NCI-H446 treated with DMSO at 0.1 percent for 48 hours (cell line): ENCODE measurements at regions not wholly inside any gene's neighbourhood (a gene's known extent, or its start where the extent isn't known, plus 50 kb on each side); places are given as distances from the start of the nearest gene placed in this dataset.

ENCODE experiments used
- DNase-seq: peaks from one replicate; lab custom pipeline; 2025; lab: John Stamatoyannopoulos, UW

- DNase-seq: no peak
Measured at GRCh38 chr6:48057601-48058000, 53.4 kb downstream of the PTCHD4 start.

- no peak for DNase-seq
Measured at GRCh38 chr6:48048451-48049146, 62.4 kb downstream of the PTCHD4 start.

- DNase-seq: no peak
Measured at GRCh38 chr6:48041894-48042293, 69.1 kb downstream of the PTCHD4 start.

DNA sequence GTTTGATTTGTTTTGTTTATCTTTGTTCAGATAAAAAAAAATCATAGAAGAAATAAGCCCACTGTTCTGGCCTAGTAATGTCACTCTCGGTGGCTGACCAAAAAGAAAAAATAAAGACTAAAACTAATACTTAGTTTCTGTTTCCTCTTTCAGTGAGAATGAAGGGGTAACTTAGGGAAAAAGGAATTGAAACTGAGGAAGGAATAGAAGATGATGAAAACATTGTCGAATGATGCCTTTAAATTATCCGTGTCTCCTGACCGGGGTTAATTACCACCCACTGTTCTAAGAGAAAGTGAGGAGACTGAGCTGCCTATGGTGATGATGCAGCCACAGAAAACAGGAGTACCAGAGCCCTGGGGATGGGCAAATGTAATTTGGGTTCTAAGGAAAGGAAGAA lies 73.1 kb downstream of the PTCHD4 start:
- DNase-seq: no peak

GRCh38 chr6:48036316-48036715 lies 74.7 kb downstream of the PTCHD4 start:
- DNase-seq: no peak

DNA sequence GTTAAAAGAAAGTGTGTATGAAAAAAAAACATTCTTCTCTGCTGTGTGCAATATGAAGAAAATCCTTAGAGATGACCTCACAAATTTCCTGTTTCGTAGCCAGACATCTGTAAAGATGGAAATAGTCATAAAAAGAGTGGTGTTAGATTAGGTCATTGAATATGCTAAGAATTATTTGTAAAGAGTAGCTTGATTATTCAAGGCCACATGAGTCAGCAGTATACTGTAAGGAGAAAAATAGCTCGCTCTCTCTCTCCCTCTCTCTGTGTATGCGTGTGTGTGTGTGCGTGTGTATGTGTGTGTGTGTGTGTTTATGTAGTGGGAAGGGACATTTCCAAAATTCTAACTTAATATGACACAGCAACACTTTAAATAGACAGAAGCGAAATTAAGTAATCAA lies 78.8 kb downstream of the PTCHD4 start:
- no peak for DNase-seq

- DNase-seq: no peak
Measured at GRCh38 chr6:48031711-48032110, 79.3 kb downstream of the PTCHD4 start.

DNA sequence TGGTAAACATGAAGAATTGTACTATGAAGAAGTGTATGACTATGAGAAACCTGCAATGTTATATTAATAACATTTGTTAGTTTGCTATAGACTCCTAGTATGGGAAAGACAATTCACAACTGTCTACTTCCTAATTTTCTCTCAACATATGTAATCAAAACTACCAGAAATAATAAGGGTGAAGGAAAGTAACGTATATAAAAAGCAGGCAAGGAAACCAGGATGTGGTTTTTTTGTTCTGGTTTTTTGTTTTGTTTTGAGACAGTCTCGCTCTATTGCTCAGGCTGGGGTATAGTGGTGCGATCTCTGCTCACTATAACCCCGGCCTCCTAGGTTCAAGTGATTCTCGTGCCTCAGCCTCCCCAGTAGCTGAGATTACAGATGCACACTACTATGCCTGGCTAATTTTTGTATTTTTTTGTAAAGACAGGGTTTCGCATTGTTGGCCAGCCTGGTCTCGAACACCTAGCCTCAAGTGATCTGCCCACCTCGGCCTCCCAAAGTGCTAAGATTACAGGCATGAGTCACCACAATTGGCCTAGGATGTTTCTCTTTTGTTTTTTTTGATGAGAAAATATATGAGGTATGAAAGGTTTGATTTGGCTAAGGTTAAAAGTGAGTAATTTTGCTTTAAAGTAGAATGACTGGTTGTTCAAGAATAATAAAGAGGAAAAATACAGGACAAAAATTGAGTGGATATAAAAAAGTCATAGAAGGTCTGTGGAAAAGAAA lies 83.1 kb downstream of the PTCHD4 start:
- DNase-seq: no peak

DNA sequence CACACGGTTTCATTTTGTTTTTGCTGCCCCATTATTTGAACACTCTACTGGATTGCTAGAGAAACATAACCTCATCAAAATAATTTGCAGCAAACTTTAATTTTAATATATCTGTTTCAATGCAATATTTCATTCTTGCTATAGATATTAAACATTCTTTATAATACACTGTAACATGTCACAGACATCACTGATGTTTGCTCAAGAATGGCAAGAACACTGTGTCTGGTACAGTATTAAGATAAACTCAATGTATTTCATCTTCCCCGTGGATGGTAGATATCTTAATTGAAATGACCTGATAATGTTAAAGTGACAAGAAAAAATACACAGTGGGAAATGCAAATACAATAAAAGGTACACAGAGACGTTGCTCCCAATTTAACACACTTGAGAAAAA lies 86.0 kb downstream of the PTCHD4 start:
- DNase-seq: no peak

DNA sequence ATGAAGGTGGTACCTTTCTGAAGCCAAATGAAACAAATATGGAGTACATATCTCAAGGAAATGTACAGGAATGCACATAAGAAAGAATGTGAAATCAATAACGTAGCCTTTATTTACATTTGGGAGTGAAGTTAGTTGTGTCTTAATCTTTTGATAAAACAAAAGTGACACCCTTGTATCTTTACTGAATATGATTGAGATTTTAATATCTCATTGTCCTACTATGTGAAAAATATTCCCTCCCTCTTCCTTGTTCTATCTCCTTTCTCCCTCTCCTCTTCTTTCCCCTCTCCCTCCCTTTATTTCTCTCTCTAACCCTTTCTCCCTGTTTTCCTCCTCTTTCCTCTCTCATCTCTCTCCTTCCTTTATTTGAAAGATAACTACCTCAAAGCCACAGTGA lies 89.1 kb downstream of the PTCHD4 start:
- DNase-seq: no peak

GRCh38 chr6:48016020-48016755 lies 94.8 kb downstream of the PTCHD4 start:
- no peak for DNase-seq

DNA sequence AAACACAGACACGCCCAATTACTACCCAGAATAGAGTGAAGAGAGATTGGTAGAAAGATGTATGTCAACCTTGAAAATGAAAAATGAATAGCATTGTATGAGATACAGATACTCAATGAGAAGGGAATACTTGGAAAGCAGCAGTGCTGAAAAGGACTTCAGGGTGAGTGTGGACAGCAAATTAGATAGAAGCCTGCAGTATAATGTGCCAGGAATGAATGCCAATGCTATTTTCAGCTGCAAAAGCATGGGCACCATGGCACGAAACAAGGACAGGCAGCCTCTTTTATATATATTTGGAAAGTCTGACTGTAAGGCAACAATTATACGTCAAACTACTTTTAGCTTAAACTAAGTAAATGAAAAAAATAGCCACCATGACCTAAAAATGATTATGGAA lies 118.2 kb downstream of the PTCHD4 start:
- no peak for DNase-seq

DNA sequence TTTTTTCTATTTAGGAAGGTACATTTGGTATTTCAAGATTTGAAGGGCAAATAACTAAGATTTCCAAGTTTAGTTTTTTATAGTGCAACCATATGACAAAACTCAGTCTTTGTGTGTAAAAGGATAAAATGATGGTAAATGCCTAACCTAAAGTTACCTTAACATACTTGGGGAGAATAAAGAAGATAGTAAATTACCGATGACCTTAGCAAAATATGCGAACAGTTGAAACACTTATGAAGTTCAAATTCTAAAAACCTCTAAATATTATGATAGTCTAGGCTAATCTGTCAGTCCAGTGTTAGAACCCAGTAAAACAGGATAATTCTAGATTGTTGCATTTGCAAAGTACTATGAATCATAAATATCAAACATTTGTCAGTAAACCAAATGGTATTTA lies 127.5 kb downstream of the PTCHD4 start:
- no peak for DNase-seq

GRCh38 chr6:47977314-47977713 lies 133.7 kb downstream of the PTCHD4 start:
- DNase-seq: no peak

DNA sequence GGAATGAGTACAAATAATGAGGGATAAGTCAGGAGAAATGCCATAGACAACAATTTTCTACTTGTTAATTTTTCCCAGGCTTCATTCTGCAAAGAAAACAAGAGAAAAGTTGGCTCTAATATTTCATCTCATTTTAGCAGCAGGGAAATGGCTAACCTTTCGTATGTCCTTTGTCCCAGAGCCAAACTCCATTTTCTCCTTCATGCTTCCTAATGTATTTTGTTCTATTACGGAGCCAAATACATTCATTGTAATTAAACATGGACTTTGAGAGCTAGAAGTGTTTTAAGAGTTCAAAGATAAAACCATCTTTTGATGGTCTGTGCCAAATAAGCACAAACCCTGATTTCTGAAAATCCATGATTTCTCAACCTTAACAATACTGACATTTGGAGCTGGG lies 136.9 kb downstream of the PTCHD4 start:
- peak; percentile 64 for DNase-seq

- DNase-seq: no peak
Measured at GRCh38 chr6:47970826-47971225, 140.2 kb downstream of the PTCHD4 start.

GRCh38 chr6:47967843-47968242 lies 143.2 kb downstream of the PTCHD4 start:
- no peak for DNase-seq

DNA sequence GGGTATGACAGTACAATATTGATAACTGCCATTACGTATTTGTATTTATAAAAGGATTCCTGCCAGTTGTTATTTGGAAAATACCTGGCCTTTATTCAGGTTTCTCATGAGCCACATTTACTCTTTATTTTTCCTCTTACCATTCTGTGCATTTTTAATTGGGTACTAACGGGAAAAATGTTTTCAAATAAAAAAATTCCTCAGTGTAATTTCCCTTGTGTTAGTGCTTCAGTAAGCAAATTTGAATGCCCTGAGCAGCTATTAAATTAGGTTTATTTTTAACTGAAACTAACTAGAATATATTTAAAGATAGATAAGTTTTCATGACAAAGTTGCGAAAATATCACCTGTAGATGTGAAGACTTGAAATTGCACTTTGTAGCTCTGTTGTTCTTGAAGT lies 146.0 kb downstream of the PTCHD4 start:
- no peak for DNase-seq

GRCh38 chr6:47952640-47953039 lies 158.4 kb downstream of the PTCHD4 start:
- no peak for DNase-seq

DNA sequence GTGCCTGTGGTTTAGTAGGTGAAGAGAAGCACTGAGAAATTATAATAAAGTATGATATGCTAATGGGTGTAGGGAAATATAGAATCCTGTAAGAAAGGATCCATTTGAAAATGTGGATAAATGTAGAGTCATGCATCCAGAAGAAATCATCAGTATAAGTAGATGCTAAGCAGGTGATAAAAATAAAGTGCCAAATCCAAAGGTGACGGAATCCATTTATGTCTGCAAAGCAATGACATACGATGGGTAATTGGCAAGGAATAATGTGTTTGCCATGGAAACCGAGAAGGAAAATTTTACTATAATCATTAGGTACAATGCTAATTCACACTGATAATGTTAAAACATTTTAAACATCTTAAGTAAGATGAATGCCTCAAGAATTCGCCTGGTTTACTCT lies 163.0 kb downstream of the OPN5 start:
- no peak for DNase-seq

GRCh38 chr6:47938405-47938804 lies 156.6 kb downstream of the OPN5 start:
- DNase-seq: no peak

GRCh38 chr6:47936820-47937219 lies 155.0 kb downstream of the OPN5 start:
- no peak for DNase-seq

- DNase-seq: no peak
Measured at GRCh38 chr6:47934023-47934422, 152.2 kb downstream of the OPN5 start.
